ENCODE measurements at regions not wholly inside any gene's neighbourhood (a gene's known extent, or its start where the extent isn't known, plus 50 kb on each side); places are given as distances from the start of the nearest gene placed in this dataset.

DNA sequence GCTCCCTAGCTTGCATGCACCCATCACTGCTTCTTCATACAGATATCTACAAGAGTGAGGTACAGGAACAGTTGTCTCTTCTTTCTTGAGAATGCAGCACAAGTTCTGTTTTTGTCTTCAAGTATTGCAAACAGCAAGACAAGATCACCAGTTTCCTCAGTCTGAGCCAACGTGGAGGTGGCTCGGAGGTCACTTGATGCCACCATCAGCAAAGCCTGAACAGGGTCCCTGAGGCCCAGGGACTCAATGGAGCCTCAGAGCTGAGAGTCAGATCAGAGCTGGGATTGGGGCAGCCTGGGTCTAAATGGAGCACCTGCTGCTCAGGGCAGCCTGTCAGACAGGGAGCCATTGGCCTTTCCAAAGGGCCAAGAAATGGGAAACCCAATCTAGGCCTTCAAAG is 290.7 kb upstream of the ID2 start:
- TF ChIP-seq SUZ12 (IDR thresholded peaks at IDR 0.05; ENCODE audit: extremely low read depth, insufficient read depth, insufficient read length) = no peak
- no peak for TF ChIP-seq YY1 (IDR thresholded peaks at IDR 0.05; ENCODE audit: insufficient read depth, insufficient read length)

All from NT2/D1 (cell line).